ENCODE measurements at regions not wholly inside any gene's neighbourhood (a gene's known extent, or its start where the extent isn't known, plus 50 kb on each side); places are given as distances from the start of the nearest gene placed in this dataset.

DNA sequence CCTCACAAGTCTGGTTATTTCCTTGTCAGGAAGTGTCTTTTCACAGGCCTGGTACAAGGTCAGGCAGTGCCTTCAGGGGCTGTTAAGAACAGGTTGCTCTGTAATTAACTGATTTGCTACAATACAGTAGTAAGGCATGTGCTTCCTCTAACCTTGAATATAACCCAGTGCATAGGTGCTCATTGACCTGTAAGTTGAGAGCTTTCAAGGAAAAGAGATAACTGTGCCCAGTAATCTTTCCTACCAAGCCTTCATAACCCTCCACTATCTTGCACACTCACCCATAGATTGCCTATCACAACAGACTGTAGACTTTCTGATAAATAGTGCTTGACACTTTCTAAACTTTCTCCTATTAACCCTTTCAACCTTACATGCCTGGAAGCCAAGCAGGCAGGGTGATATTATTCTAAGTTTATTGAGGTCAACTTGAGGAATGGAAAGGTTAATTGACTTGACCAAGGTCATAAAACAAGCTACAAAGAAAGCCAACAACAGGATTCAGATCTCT lies 148.1 kb downstream of the PPARGC1A start:
- no peak for DNase-seq (ENCODE audit: extremely low read depth, low read depth)

DNA sequence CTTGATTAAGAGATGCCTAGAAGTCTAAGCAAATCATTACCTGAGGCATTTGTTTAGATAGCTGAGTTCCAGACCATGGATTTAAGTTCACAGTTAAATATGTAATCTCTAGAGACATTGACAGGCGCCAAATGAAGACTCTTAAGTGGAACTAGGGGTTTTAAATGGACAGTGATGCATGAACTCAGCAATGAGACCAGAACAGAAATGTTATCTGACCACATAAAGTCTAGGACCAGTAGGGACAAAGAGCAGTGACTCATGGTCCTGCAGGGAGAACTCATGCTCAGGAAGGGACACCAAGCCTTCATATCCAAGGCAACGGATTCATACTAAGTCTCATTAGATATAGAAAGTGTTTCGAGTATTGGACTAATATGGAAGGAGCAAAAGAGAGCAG lies 152.3 kb downstream of the PPARGC1A start:
- no peak for DNase-seq (ENCODE audit: extremely low read depth, low read depth)

DNA sequence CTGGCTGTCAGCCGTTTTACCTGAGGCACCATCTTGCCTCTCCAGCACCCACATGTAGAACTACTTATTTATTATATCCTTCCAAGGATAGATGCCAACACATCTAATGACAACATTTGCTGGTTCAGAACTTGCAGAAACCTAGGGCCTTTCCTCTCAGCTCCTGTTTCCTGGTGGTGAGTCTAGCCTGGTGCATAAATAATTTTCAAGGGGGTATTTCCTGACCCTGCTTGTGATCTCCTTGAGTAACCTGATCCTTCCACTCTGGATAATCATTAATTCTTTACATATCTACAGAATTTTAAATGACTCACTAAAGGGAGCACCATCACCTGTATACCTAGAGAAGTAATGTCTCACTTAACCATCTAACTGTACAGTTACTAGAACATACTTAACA lies 153.4 kb downstream of the PPARGC1A start:
- DNase-seq (ENCODE audit: extremely low read depth, low read depth) = no peak

DNA sequence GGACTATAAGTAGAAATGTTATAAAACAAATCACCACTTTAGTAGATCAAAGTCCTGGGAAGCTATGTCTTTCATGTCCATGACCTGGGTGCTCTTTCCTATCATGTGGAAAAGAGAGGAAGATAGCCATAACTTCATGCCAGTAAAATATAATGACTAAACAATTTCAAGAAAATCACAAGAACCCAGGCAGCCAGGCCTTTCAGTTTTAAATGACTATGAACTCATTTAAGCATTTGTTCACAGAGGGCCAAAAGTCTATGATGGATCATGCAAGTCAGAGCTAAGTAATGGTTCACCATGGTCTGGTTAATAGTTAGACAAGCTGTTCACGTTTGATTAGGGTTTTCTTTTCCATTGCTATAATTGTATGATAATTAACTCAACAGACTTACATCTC lies 155.8 kb downstream of the PPARGC1A start:
- no peak for DNase-seq (ENCODE audit: extremely low read depth, low read depth)

DNA sequence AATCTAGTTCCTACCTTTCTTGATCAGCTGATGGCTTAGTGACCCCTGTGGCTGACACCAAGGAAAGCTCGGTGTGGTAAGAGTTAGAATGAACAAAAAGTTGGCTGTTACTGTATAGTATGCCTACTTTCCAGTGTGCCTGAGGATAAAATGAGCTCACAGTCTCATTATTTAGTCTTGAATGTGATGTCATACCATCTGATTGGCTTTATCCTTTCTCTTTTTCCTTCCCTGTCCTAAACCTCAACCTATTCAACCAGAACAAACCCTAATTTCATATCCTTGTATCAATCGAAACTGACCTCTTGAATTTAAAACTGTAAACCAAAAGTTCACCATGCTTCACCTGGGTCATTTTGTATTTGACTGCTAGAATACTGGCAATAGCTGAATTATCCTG lies 156.4 kb downstream of the PPARGC1A start:
- no peak for DNase-seq (ENCODE audit: extremely low read depth, low read depth)

DNA sequence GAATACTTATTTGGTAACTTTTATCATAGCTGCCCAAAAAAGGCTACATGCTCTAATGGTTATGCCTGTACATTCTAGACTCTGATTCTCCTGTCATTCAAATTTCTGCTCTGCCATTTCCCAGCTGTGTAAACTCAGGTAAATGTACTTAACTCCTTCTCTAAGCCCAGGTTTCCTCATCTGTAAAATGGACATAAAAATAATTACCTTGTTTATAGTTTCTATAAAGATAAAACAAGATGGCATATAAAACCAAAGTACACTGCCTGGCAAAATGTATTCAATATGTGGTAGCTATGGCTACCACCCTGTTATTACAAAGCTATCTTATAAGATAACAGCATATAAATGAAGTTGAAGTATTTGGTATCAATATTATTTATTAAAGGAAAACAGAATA lies 158.8 kb downstream of the PPARGC1A start:
- DNase-seq (ENCODE audit: extremely low read depth, low read depth) = no peak

DNA sequence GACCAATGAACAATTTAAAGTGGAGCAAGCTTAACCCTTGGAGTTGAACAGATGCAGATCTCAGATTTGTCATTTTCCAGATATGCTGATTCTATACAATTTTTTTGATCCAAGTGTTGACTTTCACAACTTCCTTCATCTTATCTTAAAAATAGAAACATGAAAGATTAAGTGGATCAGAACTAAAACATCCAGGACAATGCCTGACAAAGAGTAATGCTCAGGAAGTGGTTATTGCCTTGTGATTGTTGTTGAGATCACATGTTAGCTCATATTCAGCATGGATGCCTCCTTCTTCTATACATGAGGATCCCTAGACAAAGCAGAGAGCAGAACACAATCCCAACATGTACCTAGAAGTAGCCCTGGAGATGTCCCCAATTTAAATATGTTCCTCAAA lies 160.9 kb downstream of the PPARGC1A start:
- no peak for DNase-seq (ENCODE audit: extremely low read depth, low read depth)

DNA sequence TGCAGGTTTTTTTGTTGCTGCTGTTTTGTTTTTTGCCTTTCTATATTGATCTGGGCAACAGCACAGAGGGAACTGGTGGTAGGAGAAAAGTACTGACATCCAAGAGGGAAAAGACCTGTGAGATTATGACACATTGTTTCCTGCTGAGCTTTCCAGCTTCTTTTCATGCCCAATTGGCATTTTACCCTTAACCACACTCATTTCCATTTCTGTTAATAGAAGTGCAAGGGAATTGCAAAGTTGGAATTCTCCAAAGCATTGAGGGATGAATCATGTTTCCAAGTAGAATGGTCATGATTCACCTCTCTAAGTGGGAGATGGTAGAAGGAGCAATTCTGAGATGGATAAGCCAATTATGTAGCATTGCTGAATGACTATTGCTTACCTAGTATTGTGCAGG lies 161.5 kb downstream of the PPARGC1A start:
- peak; percentile 2 for DNase-seq (ENCODE audit: extremely low read depth, low read depth)

DNA sequence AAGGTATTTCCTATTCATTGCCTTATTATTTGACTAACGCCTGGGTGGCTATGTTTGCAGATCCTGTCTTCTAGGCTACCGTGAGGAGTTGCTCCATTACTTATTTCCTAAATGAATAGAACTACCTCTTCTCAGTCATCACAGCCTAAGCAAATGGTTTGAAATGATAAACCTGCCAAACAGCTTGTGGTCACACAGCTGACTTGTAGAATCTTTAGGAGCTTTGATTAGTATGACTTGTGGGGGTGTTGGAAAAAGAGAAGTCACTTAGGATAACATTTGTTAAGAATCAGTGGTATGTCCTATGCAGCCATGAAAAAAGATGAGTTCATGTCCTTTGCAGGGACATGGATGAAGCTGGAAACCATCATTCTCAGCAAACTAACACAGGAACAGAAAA lies 169.3 kb downstream of the PPARGC1A start:
- no peak for DNase-seq (ENCODE audit: extremely low read depth, low read depth)

DNA sequence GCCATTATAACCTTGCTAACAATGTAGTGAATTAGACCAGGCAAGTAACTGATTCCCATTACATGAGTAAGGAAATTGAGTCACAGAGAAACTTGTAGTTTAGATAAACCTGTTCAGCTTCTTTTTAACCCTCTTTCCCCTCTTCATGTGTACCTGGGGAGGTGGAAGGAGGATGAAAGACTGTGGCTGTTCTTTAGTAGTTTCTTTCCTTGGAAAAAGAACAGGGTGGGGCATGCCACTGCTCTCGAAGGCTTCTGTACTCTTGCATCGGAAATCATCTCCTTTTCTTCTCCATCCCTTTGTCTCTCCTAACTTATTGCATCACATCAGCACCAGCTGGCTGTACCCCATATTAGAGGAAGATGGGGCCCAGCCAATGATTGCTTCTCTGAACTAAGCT lies 171.4 kb downstream of the PPARGC1A start:
- no peak for DNase-seq (ENCODE audit: extremely low read depth, low read depth)

DNA sequence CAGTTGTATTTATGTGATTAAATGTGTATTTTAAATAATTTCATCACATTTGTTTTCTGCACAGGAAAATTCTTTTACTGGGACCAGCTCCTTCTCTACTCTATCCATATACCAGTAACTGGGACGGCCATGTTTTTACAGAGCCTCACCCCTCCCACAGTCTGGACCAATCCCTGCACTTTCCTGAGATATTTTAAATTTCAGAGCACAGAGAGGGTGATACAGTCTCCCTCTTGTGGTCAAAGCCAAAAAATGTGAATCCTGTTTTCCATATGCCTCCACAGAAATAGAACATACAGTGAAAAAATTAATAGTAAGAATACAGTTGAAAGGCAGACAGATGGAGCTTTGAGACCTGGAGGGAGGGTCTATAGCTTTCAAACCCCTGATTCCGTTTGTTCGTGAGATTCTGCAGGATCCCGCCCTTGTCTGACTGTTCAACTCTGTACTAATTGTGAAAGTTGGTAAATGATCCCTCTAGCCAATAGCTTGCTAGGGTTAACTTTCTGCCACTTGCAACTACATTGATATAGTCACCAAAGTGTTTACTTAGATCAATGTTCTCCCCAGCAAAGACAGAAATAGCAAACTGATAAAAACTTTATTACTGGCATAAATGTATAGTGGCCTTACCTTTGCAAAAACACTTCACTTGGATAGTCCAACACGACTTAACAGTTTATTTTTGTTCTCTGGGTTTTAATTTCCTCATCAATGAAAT lies 172.2 kb downstream of the PPARGC1A start:
- peak; percentile 31 for DNase-seq (ENCODE audit: extremely low read depth, low read depth)

DNA sequence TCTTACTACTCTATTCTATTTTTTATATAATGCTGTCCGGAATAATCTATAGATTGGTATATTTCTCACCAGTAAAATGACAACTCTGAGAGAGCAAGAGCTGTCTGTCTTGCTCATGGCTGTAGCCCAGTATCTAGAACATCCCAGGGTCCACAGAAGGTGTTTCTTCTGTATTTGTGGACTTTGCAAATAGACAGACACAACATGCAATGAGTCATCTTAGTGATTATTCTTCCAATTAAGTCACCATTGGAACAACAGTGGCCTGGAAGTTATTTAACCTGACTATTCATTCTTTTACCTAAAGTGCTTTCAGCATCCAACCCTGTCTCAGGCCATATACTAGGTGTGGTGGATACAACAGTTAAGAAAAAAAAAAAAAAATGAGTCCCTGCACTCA lies 179.5 kb downstream of the PPARGC1A start:
- no peak for DNase-seq (ENCODE audit: extremely low read depth, low read depth)

DNA sequence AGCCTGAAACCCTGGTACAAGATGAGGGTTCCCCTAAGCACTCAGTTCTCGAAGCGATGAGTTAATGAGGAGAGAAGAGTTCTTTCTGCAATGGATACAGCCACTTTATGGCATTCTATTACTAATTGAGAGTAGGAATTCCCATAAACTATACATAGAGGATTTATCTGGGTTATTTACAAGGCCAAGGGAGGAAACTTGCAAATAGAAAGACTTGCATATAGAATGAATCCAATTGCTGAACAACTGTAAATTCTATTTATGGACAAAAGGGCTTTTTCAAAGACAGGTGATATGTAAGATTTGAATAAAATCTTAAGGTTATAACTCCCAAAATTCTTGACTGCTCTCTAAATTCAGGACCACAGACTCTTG lies 182.2 kb downstream of the PPARGC1A start:
- DNase-seq (ENCODE audit: extremely low read depth, low read depth) = no peak

DNA sequence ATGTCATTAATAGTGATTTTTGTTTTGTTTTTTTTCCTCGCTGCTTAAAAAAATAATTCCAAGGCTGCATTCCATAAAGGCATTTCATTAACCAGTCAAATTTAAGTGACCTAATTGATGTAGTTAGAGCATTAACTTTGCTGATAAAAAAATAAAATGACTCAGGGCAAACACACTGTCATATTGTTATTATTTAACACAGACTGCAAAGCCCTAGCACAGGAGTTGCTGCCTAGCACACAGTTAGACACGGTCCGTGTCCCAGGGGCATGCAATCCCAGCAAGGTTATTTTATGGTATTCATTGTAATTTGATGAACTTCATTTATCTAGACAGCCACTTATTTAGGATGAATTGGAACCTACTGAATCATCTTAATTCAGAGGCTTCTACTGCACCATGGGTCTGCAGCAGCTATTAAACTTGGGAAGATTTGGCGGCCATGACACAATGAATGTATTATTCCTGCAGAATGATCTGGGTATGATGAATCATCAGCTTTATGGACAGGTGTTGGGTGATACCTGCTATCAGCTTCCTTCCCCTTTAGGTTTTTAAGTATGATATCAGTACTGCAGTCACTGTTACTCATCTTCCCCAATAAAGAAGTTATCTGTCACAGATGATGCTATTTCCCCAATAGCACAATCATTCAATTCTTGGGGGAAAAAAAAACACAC lies 182.7 kb downstream of the PPARGC1A start:
- no peak for DNase-seq (ENCODE audit: extremely low read depth, low read depth)

DNA sequence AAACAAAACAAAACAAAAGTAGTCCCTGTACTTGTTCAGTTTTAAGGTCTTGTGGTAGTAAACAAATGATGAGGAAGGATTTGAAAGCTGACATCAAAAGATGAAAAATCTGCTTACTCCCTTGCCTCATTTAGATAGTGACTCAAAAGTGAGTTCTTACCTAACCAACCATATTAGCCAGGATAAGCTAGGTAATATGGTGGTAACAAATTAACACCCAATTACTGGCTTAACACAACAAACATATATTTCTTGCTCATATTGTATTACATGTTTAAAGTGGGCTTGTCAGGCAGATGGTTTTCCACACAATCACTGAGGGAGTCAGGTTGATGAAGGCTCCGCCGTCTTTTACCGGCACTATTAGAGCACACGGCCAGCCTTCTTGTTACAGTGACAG lies 189.7 kb downstream of the PPARGC1A start:
- DNase-seq (ENCODE audit: extremely low read depth, low read depth) = no peak

DNA sequence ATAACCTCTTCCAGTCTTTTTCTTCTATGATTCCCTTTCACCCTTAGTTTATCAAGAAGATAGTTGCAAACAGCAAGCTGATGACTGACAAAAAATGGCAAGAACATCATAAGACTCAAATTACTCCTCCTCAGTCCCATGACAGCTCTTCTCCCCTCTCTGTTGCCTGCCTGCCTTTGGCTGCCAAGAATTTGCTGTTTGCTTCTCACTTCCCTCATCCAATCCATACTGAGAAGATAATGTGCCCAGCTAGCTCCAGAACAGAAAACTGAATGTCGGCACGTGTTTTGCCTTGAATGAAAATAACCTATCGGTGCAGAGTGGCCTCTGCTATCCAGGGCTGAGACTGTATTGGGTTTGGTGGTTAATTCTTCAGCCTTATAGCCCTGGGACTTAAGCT lies 192.1 kb downstream of the PPARGC1A start:
- DNase-seq (ENCODE audit: extremely low read depth, low read depth) = no peak

DNA sequence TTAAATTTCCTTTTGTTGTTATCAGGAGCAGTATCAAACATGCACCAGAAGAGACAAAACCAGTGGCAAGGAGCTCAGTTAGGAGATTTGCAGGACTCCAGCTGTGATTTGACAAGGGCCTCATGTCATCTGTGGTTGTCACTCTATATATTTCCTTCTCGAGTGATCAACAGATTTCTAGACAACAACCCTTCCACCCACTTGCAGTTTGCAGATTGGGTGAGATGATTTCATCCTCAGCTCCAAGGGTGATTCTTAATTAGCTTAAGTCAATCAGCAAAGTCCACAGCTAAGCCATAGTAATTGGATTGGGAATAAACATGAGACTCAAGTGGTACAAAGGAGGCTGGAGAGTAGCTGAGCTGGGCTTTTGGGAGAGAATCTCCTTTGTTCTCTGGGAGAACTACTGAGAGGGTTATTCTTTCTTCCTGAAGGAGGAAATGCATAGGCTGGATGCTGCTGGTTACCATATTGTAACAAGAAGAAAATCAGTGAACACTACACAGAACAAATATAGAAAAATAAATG lies 192.8 kb downstream of the PPARGC1A start:
- no peak for DNase-seq (ENCODE audit: extremely low read depth, low read depth)

DNA sequence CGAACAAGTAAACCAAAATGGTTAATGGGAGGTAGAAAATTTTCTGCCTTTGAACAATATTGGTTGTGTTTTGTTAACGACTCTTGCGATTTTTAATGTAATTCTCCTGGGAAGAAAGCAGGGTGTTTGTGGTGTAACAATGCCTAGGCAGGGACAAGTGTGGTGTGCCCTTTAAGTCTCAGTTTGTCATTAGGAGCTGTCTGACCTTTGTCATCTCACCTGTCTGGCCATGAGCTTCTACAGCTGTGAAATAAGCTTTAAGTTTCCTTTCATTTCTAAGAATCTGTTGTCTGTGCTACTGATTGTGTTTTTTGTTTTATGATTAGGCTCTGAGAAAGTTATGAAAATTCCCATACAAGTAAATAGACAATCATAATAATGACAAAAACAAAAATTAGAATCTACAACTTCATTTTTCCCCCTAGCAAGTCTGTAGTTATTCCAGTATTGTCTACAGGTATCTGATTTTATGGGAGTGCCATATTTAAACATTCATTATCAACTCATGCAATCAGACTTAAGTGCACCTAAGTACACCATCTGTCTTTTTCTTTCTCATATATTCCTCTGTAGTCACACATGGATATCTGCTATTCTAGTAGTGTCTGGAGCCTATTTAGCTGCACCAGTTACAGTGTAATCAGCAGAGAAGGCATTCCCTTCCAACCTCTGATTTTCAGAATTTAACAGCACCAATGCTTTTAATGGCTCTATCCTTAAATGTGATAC lies 203.5 kb downstream of the PPARGC1A start:
- no peak for DNase-seq (ENCODE audit: extremely low read depth, low read depth)

DNA sequence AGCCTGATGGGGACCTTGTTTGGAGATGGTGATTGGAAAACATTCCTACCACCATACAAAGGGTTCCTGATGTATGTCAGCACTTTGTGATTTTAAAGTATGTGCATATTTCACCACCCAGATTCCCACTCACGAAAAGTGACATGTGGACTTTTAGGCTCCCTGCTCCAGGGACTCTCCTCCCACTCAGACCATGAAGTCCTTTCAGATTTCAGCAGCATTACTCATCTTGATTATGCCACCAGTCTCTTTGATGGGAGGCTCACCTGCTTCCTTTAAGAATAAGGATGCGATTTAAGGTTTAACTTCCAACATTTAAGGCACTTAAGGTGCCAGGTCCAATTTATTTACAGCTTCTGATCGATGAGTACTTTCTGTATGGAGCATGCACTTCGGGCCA lies 204.4 kb downstream of the PPARGC1A start:
- DNase-seq (ENCODE audit: extremely low read depth, low read depth) = no peak

DNA sequence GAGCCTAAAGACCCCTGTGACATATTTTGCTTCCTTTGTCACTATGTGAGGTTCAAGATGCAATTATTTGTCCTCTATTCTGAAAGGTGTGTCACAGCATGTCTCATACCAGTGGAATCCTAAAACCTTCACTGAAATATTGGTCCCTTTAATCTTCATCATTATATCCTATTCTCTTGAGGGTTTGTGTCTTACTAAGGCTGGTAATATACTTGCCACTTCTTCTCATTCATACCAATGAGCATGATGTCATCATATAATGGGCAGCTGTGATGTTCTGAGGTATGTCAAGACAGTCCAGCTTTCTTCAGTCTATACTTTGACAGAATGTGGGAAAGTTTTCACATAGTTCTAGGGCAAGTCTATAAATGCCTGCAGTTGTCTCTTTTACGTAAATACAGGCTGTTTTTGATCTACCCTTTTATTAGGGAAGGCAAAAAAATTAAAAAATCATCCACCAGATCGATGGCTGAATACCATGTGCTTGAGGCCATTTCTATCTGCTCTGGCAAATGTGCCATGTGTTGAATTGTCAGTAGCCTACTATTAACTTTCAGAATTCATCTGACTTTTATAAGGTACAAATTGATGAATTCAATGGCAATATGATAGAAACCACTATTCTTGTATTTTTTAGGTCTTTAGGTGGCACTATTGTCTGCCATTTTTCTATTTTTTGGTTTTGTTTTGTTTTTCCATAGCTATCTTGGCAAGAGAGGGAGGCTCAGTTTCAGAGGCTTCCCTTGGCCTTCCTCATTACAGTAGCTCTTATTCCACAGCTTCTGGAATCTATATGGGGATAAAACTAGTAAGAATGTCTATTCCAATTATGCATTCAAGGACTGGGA lies 209.0 kb downstream of the PPARGC1A start:
- no peak for DNase-seq (ENCODE audit: extremely low read depth, low read depth)

DNA sequence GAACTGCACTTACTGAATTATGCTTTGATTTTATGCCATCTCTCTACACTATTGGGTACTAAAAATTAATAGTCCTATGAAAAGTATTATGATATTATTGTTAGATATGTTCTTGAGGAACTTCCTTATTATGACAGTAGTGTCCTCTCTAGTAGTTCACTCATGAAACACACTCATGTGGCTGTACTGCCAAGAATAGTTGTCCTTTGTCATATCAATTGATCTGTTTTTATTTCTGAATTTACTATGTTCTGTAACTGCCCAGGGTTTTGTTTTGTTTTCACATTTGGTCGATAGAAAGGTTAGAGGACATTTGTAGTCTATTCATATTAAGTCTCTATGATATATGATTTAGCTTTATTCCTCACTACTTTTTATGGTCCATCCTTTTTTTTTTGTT lies 215.2 kb downstream of the PPARGC1A start:
- no peak for DNase-seq (ENCODE audit: extremely low read depth, low read depth)

Measured in NCI-H460 (cell line).